ENCODE measurements at regions not wholly inside any gene's neighbourhood (a gene's known extent, or its start where the extent isn't known, plus 50 kb on each side); places are given as distances from the start of the nearest gene placed in this dataset.

- no peak for TF ChIP-seq POLR2A (IDR thresholded peaks at IDR 0.05)
- TF ChIP-seq CTCF (IDR thresholded peaks at IDR 0.05) = no peak
- DNase-seq (peak; percentile 14 to 37 (median 24)), ATAC-seq (no peak)
- Histone ChIP-seq H3K27ac (no peak overlapping the region), H3K4me1 (no peaks in the 10 kb centered on the region), H3K4me3 (no peak overlapping the region), H3K36me3 (replicated peaks in 1 of 2; ENCODE audit: insufficient read depth in 1 of 2, low read depth in 2 of 2) (no peaks in the 10 kb centered on the region), H3K27me3 (no peaks in the 10 kb centered on the region), H3K9me3 (no peaks in the 10 kb centered on the region)
- WGBS, 2 donors = 10 to 37% methylated on average over 3 of the region's 3 CpGs
- intact Hi-C loops (cut with DNase I) = no loop called here
Observed at GRCh38 chr6:87848616-87849015, 146.6 kb upstream of the AKIRIN2 start.

GRCh38 chr6:87847830-87848210, 145.8 kb upstream of the AKIRIN2 start:
- H3K4me3 ChIP-seq = no peak overlapping the region
- H3K27me3 ChIP-seq = no peaks in the 10 kb centered on the region
- WGBS, 2 donors = 84 to 91% methylated on average over 1 of the region's 1 CpG
- no peaks in the 10 kb centered on the region for H3K9me3 ChIP-seq
- TF ChIP-seq POLR2A (IDR thresholded peaks at IDR 0.05) = no peak
- no peak for TF ChIP-seq CTCF (IDR thresholded peaks at IDR 0.05)
- DNase-seq = no peak
- H3K27ac ChIP-seq = no peak overlapping the region
- H3K4me1 ChIP-seq = no peaks in the 10 kb centered on the region
- ATAC-seq = no peak
- no peaks in the 10 kb centered on the region for H3K36me3 ChIP-seq (replicated peaks in 1 of 2; ENCODE audit: insufficient read depth in 1 of 2, low read depth in 2 of 2)
- intact Hi-C loops (cut with DNase I) = no loop called here

GRCh38 chr6:87847135-87847829, 145.2 kb upstream of the AKIRIN2 start:
- 75 to 81% methylated on average over 6 of the region's 6 CpGs for WGBS, 2 donors
- no peak overlapping the region for H3K4me3 ChIP-seq
- H3K36me3 ChIP-seq (replicated peaks in 1 of 2; ENCODE audit: insufficient read depth in 1 of 2, low read depth in 2 of 2) = no peaks in the 10 kb centered on the region
- DNase-seq (no peak), ATAC-seq (no peak)
- intact Hi-C loops (cut with DNase I) = no loop called here
- H3K9me3 ChIP-seq = no peaks in the 10 kb centered on the region
- TF ChIP-seq POLR2A (IDR thresholded peaks at IDR 0.05) (no peak), CTCF (IDR thresholded peaks at IDR 0.05) (no peak)
- H3K27me3 ChIP-seq = no peaks in the 10 kb centered on the region
- no peaks in the 10 kb centered on the region for H3K4me1 ChIP-seq
- H3K27ac ChIP-seq = no peak overlapping the region

DNA sequence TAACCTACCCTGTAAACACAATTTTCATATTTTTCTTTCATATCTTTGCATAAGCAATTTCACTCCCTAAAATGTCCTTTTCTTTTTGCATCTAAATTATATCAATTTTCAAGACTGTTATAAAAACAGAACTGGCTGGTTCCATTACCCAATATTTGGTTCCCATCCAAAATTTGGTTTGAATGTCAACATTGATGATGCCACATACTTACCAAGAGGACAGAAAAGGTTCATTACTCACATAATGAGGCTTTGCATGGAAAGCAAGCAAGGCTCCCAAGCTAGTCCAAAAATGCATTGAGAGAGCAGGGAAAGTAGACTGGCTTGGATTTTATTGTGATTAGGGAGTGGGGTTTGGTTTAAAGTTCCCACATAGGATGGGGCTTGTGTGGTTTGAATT, 144.4 kb upstream of the AKIRIN2 start:
- intact Hi-C loops (cut with DNase I) = no loop called here
- no peaks in the 10 kb centered on the region for H3K27me3 ChIP-seq
- no peak for DNase-seq
- H3K36me3 ChIP-seq (replicated peaks in 1 of 2; ENCODE audit: insufficient read depth in 1 of 2, low read depth in 2 of 2) = no peaks in the 10 kb centered on the region
- no peaks in the 10 kb centered on the region for H3K9me3 ChIP-seq
- H3K27ac ChIP-seq = no peak overlapping the region
- TF ChIP-seq POLR2A (IDR thresholded peaks at IDR 0.05) (no peak), CTCF (IDR thresholded peaks at IDR 0.05) (no peak)
- no peak overlapping the region for H3K4me3 ChIP-seq
- no peak for ATAC-seq
- H3K4me1 ChIP-seq = no peaks in the 10 kb centered on the region

DNA sequence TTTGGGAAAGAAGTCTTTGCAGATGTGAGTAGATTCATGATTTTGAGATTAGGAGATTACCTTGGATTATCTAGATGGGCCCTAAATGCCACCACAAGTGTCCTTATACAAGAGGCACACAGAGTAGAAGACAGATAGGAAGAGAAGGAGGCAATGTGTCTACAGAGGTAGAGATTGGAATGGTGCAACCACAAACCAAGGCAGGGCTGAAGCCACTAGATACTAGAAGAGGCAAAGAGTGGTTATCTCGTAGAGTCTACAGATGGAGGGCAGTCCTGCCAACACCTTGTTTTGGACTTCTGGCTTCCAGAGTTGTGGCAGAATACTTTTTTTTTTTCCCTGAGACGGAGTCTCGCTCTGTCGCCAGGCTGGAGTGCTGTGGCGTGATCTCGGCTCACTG, 138.3 kb upstream of the AKIRIN2 start:
- TF ChIP-seq CTCF (IDR thresholded peaks at IDR 0.05) (no peak), POLR2A (IDR thresholded peaks at IDR 0.05) (no peak)
- DNase-seq = no peak
- H3K9me3 ChIP-seq = no peaks in the 10 kb centered on the region
- H3K4me3 ChIP-seq = no peak overlapping the region
- no peak overlapping the region for H3K27ac ChIP-seq
- no peak for ATAC-seq
- no peaks in the 10 kb centered on the region for H3K27me3 ChIP-seq
- no peaks in the 10 kb centered on the region for H3K4me1 ChIP-seq
- intact Hi-C loops (cut with DNase I) = no loop called here
- no peaks in the 10 kb centered on the region for H3K36me3 ChIP-seq (replicated peaks in 1 of 2; ENCODE audit: insufficient read depth in 1 of 2, low read depth in 2 of 2)
- WGBS, 2 donors = 90 to 94% methylated on average over 6 of the region's 6 CpGs

Data from body of pancreas (tissue), 4 donors.